Bronchial epithelial cell (primary cell): ENCODE measurements at regions not wholly inside any gene's neighbourhood (a gene's known extent, or its start where the extent isn't known, plus 50 kb on each side); places are given as distances from the start of the nearest gene placed in this dataset.
A peak's percentile ranks its signal among the peaks of the same experiment; 100 is the strongest.
"Not testable (repeated sequence)": the region's sequence is repeated elsewhere in the genome, so short reads cannot be mapped to it uniquely, and the experiment has no call there.

Experiments used
- DNase-seq: peaks from one replicate; pipeline ENCODE4 v3.0.0-alpha.2; 2010; ENCODE audit warnings: low read depth
- FAIRE-seq: peaks from 2 replicates; lab custom pipeline; 2011; peaks lifted over from hg19 to GRCh38; lab: Jason Lieb, UNC
- H3K27me3 ChIP-seq: 2 replicates; pipeline ENCODE4 v1.5.1; 2011; ENCODE audit warnings: low read length; ENCODE audit not compliant: control insufficient read depth, insufficient read depth
- H3K36me3 ChIP-seq: 2 replicates; pipeline ENCODE4 v1.5.1; 2011; ENCODE audit warnings: low read length; ENCODE audit not compliant: control insufficient read depth, insufficient read depth
- H3K4me3 ChIP-seq: 2 replicates; pipeline ENCODE4 v1.5.1; 2011; ENCODE audit warnings: mild to moderate bottlenecking, low read depth, low read length, control low read depth
- CTCF ChIP-seq: IDR thresholded peaks from 2 replicates; pipeline ENCODE4 v1.5.1; 2011; ENCODE audit warnings: mild to moderate bottlenecking, moderate library complexity, low read length, control low read depth, inconsistent platforms; ENCODE audit not compliant: insufficient read depth, severe bottlenecking

DNA sequence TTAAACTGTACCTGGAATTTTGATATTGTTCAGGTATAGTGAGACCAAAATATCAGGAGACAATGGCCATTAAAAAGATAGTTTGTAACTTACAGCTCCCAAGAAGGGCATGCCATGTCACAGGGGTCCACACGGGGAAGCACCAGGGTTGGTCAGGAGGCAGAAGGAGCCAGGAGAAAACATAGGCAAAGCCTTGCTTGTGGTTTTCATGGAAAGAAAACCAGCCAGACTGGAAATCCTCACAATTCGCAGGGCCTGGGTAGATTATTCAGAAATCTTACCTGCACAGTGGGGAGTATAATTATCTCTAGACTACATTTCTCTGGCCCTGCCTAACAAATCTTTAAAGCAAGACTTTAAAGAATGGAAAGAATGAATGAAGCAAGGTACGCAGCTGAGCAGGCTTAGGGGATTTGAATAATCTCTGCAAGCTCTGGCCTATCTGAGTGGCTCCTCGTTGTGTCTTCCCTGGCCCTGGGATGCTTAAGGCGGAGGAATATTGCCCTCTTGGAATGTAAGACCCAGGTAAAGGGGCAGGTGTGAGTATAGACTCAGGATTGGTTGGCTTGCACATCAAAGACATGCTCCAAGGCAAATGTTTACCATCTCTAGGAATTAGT, 66.9 kb upstream of the CDC42EP3 start:
- Histone ChIP-seq H3K4me3 (no peak overlapping the region), H3K36me3 (no peaks in the 10 kb centered on the region), H3K27me3 (no peaks in the 10 kb centered on the region)
- no peak for FAIRE-seq
- no peak for DNase-seq
- TF ChIP-seq CTCF, result no peak

- Histone ChIP-seq H3K27me3 (no peaks in the 10 kb centered on the region), H3K36me3 (no peaks in the 10 kb centered on the region), H3K4me3 (no peak overlapping the region)
- no peak for TF ChIP-seq CTCF
- peak; percentile 58 for FAIRE-seq
- DNase-seq, result no peak
These were observed 67.7 kb upstream of the CDC42EP3 start for GRCh38 chr2:37739153-37739552.

DNA sequence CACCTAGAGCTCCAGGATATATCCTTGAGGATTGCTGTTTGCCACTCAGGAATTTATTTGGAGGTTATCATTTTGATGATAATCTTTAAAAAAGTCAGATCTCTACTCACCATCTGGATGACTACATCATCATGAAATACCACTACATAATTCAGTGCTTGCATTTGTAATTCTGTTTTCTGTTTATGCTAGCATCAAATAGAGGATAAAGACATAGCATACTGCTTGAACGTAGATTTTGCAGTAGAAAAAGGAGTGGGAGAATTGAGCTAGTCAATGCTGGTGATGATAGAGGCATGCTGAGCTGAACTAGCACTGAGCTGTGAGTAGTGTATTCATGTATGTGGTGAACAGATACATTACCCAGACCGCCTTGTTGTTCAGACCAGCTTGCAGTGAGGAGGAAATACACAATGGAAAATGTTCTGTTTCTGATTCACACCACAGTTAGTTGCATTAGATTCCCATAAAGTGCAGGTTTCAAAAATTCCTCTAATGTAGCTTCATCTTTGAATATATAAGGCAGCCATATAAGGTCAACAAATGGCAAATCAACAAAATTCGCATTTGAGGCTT, 68.8 kb upstream of the CDC42EP3 start:
- H3K27me3 ChIP-seq, result no peaks in the 10 kb centered on the region
- DNase-seq (no peak), FAIRE-seq (no peak)
- no peaks in the 10 kb centered on the region for H3K36me3 ChIP-seq
- no peak overlapping the region for H3K4me3 ChIP-seq
- TF ChIP-seq CTCF, result no peak

- Histone ChIP-seq H3K36me3 (no peaks in the 10 kb centered on the region), H3K4me3 (no peak overlapping the region), H3K27me3 (no peaks in the 10 kb centered on the region)
- TF ChIP-seq CTCF, result no peak
- DNase-seq, result no peak
- no peak for FAIRE-seq
These were observed 70.8 kb upstream of the CDC42EP3 start for GRCh38 chr2:37742286-37742685.

DNA sequence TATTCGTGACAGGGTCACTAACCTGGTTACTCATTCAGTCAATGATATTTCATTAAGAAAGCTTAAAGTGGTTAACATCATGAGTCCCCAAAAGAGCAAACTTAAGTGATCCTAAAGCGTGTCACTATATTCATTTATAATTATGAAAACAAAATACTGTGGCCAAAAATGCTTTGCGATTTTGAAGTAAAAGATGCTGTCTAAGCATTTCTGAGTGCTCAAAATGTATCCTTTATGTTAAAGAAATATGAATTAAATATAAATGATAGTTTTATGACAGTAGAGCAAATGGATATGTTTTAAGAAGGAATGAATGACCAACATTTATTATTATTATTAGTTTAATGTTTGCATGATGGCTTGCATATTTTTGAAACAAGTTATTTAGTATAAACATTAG, 72.6 kb upstream of the CDC42EP3 start:
- no peak for TF ChIP-seq CTCF
- Histone ChIP-seq H3K27me3 (no peaks in the 10 kb centered on the region), H3K4me3 (no peak overlapping the region), H3K36me3 (no peaks in the 10 kb centered on the region)
- FAIRE-seq (no peak), DNase-seq (no peak)

GRCh38 chr2:37744961-37745360, 73.5 kb upstream of the CDC42EP3 start:
- not testable (repeated sequence) for H3K36me3 ChIP-seq, FAIRE-seq, H3K4me3 ChIP-seq, DNase-seq, H3K27me3 ChIP-seq

GRCh38 chr2:37746011-37746410, 74.6 kb upstream of the CDC42EP3 start:
- not testable (repeated sequence) for FAIRE-seq, H3K27me3 ChIP-seq, H3K36me3 ChIP-seq, H3K4me3 ChIP-seq, DNase-seq
